Ishikawa (cell line): ENCODE measurements at regions not wholly inside any gene's neighbourhood (a gene's known extent, or its start where the extent isn't known, plus 50 kb on each side); places are given as distances from the start of the nearest gene placed in this dataset.

ENCODE experiments used
- CREB1 ChIP-seq: IDR thresholded peaks from 2 replicates; pipeline ENCODE4 v1.6.1; 2012; ENCODE audit warnings: low read depth
- EP300 ChIP-seq: IDR thresholded peaks from 2 replicates; pipeline ENCODE4 v1.6.1; 2012; ENCODE audit warnings: borderline replicate concordance

DNA sequence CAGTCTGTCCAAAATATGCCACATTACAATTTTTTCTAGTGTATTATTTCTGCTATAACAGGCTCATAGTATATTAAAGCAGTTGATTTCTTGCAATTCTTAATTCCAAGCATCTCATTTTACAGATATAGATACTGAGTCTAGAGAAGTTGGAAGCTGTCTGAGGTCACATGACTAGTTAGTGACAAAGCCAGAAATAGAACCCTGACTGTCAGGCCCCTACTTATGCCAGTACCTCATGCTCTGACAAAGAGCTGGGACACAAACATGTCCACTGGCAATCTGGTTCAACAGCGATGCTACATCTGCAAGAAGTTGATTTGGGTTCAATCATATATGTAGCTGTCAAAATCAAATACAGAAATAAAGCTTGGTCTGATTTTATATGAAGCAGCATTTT, 750.4 kb upstream of the FAM98A start:
- no peak for TF ChIP-seq EP300
- no peak for TF ChIP-seq CREB1
